ENCODE measurements at regions not wholly inside any gene's neighbourhood (a gene's known extent, or its start where the extent isn't known, plus 50 kb on each side); places are given as distances from the start of the nearest gene placed in this dataset.

- no peak for TF ChIP-seq ZBED4 (CRISPR knock-in tag; IDR thresholded peaks at IDR 0.05; ENCODE audit: borderline replicate concordance)
- TF ChIP-seq ZNF775 (CRISPR knock-in tag; IDR thresholded peaks at IDR 0.05; ENCODE audit: borderline replicate concordance) = no peak
- TF ChIP-seq, protein P1, sequence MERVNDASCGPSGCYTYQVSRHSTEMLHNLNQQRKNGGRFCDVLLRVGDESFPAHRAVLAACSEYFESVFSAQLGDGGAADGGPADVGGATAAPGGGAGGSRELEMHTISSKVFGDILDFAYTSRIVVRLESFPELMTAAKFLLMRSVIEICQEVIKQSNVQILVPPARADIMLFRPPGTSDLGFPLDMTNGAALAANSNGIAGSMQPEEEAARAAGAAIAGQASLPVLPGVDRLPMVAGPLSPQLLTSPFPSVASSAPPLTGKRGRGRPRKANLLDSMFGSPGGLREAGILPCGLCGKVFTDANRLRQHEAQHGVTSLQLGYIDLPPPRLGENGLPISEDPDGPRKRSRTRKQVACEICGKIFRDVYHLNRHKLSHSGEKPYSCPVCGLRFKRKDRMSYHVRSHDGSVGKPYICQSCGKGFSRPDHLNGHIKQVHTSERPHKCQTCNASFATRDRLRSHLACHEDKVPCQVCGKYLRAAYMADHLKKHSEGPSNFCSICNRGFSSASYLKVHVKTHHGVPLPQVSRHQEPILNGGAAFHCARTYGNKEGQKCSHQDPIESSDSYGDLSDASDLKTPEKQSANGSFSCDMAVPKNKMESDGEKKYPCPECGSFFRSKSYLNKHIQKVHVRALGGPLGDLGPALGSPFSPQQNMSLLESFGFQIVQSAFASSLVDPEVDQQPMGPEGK (CRISPR knock-in tag; IDR thresholded peaks at IDR 0.05) = peak; percentile 47; the same call in 1 of the 2 replicates
- no peak for TF ChIP-seq HOXA7 (CRISPR knock-in tag; IDR thresholded peaks at IDR 0.05)
- no peak for TF ChIP-seq E2F5 (CRISPR knock-in tag; conservative IDR thresholded peaks at IDR 0.05)
- TF ChIP-seq MXD4 (CRISPR knock-in tag; IDR thresholded peaks at IDR 0.05) = no peak
- no peak for TF ChIP-seq SYNCRIP (IDR thresholded peaks at IDR 0.05; ENCODE audit: insufficient read depth, low read depth, low read length)
- TF ChIP-seq, protein P2, sequence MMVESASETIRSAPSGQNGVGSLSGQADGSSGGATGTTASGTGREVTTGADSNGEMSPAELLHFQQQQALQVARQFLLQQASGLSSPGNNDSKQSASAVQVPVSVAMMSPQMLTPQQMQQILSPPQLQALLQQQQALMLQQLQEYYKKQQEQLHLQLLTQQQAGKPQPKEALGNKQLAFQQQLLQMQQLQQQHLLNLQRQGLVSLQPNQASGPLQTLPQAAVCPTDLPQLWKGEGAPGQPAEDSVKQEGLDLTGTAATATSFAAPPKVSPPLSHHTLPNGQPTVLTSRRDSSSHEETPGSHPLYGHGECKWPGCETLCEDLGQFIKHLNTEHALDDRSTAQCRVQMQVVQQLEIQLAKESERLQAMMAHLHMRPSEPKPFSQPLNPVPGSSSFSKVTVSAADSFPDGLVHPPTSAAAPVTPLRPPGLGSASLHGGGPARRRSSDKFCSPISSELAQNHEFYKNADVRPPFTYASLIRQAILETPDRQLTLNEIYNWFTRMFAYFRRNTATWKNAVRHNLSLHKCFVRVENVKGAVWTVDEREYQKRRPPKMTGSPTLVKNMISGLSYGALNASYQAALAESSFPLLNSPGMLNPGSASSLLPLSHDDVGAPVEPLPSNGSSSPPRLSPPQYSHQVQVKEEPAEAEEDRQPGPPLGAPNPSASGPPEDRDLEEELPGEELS (CRISPR knock-in tag; IDR thresholded peaks at IDR 0.05) = no peak
- no peak for TF ChIP-seq ZNF691 (CRISPR knock-in tag; IDR thresholded peaks at IDR 0.05; ENCODE audit: borderline replicate concordance, low read depth)
- TF ChIP-seq HES4 (CRISPR knock-in tag; IDR thresholded peaks at IDR 0.05; ENCODE audit: borderline replicate concordance) = no peak
- TF ChIP-seq SRSF4 (IDR thresholded peaks at IDR 0.05; ENCODE audit: low read depth, low read length, poor library complexity, severe bottlenecking) = no peak
- no peak for TF ChIP-seq HNRNPH1 (optimal IDR thresholded peaks at IDR 0.05; ENCODE audit: low read depth, low read length)
- peak; percentile 25 for TF ChIP-seq YY1 (IDR thresholded peaks at IDR 0.05; ENCODE audit: insufficient read depth, insufficient replicate concordance, low read depth, low read length)
- TF ChIP-seq ZFP1 (CRISPR knock-in tag; IDR thresholded peaks at IDR 0.05) = no peak
- no peak for TF ChIP-seq ZSCAN31 (CRISPR knock-in tag; IDR thresholded peaks at IDR 0.05; ENCODE audit: low read depth)
- no peak for TF ChIP-seq ZNF883 (CRISPR knock-in tag; IDR thresholded peaks at IDR 0.05; ENCODE audit: not compliant biosample characterization)
- TF ChIP-seq MLLT10 (CRISPR knock-in tag; IDR thresholded peaks at IDR 0.05) = no peak
- 0 out of 2 replicates have a peak, but pooled peaks have one; percentile 58 for TF ChIP-seq ZNF580 (CRISPR knock-in tag; IDR thresholded peaks at IDR 0.05; ENCODE audit: borderline replicate concordance, low read depth)
Measured at GRCh38 chr11:116276051-116277044, 496.4 kb downstream of the BUD13 start (continued).

Data from HepG2 (cell line).